ENCODE measurements at regions not wholly inside any gene's neighbourhood (a gene's known extent, or its start where the extent isn't known, plus 50 kb on each side); places are given as distances from the start of the nearest gene placed in this dataset.

GRCh38 chr5:104594850-104595249, 1032.3 kb upstream of the NUDT12 start:
- TF ChIP-seq CTCF (IDR thresholded peaks at IDR 0.05; ENCODE audit: insufficient read depth, low read depth, low read length) (no peak), EZH2 (IDR thresholded peaks at IDR 0.05; ENCODE audit: insufficient read depth, low read length) (no peak)

Data from astrocyte (in vitro differentiated cells and primary cell).